Coronary artery (tissue), 2 donors: ENCODE measurements at regions not wholly inside any gene's neighbourhood (a gene's known extent, or its start where the extent isn't known, plus 50 kb on each side); places are given as distances from the start of the nearest gene placed in this dataset.

ENCODE experiments used
- DNase-seq: peaks from one replicate; pipeline ENCODE4 v3.0.0-alpha.2; 2017; ENCODE audit warnings: low spot score
- H3K27ac ChIP-seq, 2 donors: fragments of 200-600 bp; sonication (generic); one replicate each; pipeline ENCODE4 v1.5.1; 2016 to 2019
- H3K4me3 ChIP-seq: fragments of 200-600 bp; sonication (generic); 2 replicates; pipeline ENCODE4 v1.5.1; 2016; ENCODE audit warnings: mild to moderate bottlenecking, moderate library complexity
- CTCF ChIP-seq: fragments of 200-600 bp; sonication (generic); IDR thresholded peaks from one replicate; pipeline ENCODE4 v1.5.1; 2019; ENCODE audit warnings: antibody characterized with exemption

DNA sequence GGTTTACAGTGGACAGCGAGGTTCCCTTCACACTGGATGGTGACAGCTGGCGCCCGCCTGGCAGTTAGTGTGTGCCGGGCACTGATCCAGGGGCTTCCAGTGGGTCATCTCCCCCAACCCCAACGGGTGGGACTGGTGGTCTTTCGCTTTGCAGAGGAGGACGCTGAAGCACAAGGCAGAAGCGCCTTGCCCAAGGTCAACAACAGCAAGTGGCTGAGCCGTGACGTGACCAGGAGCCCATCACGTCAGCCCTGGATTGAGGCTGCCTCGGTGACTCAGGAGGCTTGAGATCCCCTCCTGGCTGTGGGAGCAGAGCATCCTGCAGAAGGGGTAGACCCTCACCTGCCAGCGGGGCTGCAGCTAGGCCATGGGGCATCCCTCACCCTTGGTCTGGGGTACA is 215.3 kb downstream of the RBFOX3 start:
- DNase-seq, result no peak
- TF ChIP-seq CTCF, result no peak
- Histone ChIP-seq H3K27ac (no peak overlapping the region), H3K4me3 (no peak overlapping the region)

DNA sequence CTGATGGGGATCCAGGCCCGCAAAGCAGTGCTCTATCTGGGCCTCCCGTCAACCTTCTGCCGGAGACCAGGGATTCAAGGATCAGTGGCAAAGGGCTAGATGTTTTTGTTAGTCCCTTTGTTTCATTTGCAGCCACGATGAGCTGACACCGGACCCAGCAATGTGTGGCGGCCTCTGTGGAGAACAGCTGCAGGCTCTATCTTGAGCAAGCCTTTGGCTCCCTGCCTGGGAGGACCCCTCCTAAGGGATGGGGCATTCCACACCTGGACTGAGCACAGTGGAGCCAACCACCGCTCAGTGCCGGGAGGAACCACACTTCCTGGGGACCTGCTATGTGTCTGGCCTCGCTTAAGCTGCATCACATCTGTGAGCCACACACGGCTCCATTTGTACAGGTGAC is 215.8 kb downstream of the RBFOX3 start:
- H3K4me3 ChIP-seq, result no peak overlapping the region
- H3K27ac ChIP-seq, result no peak overlapping the region
- TF ChIP-seq CTCF, result no peak
- no peak for DNase-seq

DNA sequence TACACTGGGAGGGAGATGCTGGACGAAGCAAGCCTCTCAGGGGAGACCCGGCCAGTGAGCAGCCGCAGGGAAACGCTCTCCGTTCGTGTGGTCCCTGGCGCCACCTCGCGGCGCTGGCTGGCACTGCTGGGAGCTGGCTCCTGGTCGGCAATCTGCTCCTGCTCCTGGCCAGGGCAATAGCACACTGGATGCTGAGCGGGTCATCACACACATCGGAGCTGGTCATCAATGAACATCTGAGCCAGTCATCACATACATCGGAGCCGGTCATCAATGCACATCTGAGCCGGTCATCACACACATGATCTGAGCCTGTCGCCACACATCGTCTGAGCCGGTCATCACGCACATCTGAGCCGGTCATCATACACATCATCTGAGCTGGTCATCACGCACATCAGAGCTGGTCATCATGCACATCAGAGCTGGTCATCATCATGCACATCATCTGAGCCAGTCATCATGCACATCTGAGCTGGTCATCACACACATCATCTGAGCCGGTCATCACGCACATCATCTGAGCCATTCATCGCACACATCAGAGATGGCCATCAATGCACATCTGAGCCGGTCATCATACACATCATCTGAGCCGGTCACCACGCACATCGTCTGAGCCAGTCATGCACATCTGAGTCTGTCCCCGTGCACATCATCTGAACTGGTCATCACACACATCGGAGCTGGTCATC is 217.3 kb downstream of the RBFOX3 start:
- no peak overlapping the region for H3K27ac ChIP-seq
- no peak for DNase-seq
- peak; percentile 92 for TF ChIP-seq CTCF
- no peak overlapping the region for H3K4me3 ChIP-seq

GRCh38 chr17:79392598-79392997 is 218.3 kb downstream of the RBFOX3 start:
- TF ChIP-seq CTCF, result no peak
- H3K4me3 ChIP-seq, result no peak overlapping the region
- H3K27ac ChIP-seq, result no peak overlapping the region
- DNase-seq, result no peak

DNA sequence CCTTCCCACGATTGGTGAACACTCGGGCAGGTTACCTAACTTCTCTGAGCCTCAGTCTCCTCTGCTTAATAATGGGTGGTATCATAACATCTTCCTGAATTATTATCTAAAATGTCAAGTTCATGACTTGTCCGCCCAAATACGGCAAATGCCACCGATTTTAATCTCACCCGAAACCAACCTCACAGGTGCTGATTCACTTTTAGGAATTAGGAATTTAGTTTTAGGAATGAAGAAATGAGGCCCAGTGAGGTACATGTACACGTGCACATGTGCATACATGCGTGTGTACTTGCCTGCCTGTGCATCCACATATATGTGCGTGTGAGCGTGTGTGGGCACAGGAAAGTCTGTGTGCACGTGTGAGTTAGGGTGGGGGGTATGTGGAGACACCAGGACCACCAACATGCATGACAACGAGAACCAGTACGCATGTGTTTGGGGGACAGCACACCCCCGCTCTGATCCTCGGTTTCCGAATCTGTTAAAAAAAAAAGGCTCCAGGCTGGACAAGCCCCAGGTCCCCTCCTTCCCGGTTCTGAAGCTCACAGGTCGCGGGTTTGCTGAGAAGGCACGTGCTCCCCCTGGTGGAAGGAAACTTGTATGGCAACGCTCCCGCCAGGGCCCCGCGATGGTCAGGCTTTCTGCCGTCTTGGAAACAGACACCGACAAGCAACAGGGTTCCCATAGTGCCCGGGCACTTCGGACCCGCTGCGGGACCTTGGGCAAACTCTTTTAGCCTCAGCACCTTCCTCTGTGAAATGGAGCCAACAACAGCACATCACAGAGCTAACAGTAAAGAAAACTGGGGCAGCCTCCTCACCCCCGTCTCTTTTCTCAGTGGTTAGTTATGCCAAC is 219.2 kb downstream of the RBFOX3 start:
- Histone ChIP-seq H3K4me3 (no peak overlapping the region), H3K27ac (no peak overlapping the region)
- peak; percentile 84 for DNase-seq
- TF ChIP-seq CTCF, result peak; percentile 89

DNA sequence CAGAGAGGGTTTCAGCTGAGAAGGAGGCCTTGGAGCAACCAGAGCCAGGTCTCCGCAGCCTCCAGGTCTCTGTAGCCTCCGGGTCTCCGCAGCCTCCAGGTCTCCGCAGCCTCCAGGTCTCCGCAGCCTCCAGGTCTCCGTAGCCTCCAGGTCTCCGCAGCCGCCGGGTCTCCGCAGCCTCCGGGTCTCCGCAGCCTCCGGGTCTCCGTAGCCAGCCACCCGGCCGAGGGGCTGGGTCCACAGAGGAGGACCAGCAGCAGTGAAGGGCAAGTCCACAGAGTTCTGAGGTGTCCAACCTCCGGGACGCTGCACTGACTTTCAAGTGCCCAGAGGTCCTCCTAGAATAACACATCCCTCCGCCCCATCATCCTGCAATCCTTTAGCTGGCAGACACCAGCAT is 221.0 kb downstream of the RBFOX3 start:
- TF ChIP-seq CTCF, result no peak
- no peak for DNase-seq
- H3K27ac ChIP-seq, result no peak overlapping the region
- no peak overlapping the region for H3K4me3 ChIP-seq
